ENCODE measurements at regions not wholly inside any gene's neighbourhood (a gene's known extent, or its start where the extent isn't known, plus 50 kb on each side); places are given as distances from the start of the nearest gene placed in this dataset.
"Not testable (repeated sequence)": the region's sequence is repeated elsewhere in the genome, so short reads cannot be mapped to it uniquely, and the experiment has no call there.

DNA sequence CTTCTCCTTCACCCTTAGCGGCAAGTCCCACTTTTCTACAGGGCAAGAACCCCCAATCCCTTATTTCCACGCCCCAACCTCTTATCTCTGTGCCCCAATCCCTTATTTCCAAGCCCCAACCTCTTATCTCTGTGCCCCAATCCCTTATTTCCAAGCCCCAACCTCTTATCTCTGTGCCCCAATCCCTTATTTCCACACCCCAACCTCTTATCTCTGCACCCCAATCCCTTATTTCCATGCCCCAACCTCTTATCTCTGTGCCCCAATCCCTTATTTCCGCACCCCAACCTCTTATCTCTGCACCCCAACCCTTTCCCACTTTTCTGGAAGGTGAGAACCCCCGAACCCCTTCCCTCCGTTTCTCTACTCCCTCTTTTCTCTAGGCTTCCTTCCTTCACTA, 116.1 kb upstream of the GJE1 start:
- intact Hi-C loops (cut with DNase I); DNase-seq: not testable (repeated sequence)

- DNase-seq; intact Hi-C loops (cut with DNase I): not testable (repeated sequence)
These were observed 117.3 kb upstream of the GJE1 start for GRCh38 chr6:142015463-142015862.

DNA sequence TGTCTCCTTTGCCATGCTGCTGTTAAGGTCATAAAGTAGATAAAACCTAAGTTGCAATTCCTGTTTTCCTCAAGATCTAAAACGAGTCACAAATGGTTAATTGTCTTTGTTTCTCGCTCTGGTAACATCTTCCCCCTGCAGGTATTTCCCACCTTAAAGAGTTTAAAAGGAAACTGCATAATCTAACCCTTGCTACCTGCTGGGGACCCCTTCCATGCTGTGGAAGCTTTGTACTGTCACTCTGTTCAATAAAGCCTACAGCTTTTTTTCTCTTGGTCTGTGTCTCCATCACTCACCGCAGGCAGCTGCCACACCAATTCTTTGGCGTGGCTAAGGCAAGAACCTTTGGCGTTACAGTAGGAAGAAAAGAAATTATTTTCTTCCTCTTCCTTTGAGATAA, 117.7 kb upstream of the GJE1 start:
- intact Hi-C loops (cut with DNase I): no loop called here

GRCh38 chr6:142014515-142014914, 118.2 kb upstream of the GJE1 start:
- intact Hi-C loops (cut with DNase I): no loop called here
- DNase-seq: no peak

More for the DNA sequence above, 117.7 kb upstream of the GJE1 start:
- DNase-seq: no peak

GRCh38 chr6:142013875-142014495, 118.7 kb upstream of the GJE1 start:
- no peak for DNase-seq
- intact Hi-C loops (cut with DNase I): no loop called here

- intact Hi-C loops (cut with DNase I): no loop called here
- no peak for DNase-seq
These were observed 119.4 kb upstream of the GJE1 start for GRCh38 chr6:142013287-142013686.

GRCh38 chr6:142011775-142012174, 121.0 kb upstream of the GJE1 start:
- DNase-seq: no peak
- intact Hi-C loops (cut with DNase I): no loop called here

- no peak for DNase-seq
- intact Hi-C loops (cut with DNase I): no loop called here
These were observed 121.6 kb upstream of the GJE1 start for GRCh38 chr6:142011156-142011555.

DNA sequence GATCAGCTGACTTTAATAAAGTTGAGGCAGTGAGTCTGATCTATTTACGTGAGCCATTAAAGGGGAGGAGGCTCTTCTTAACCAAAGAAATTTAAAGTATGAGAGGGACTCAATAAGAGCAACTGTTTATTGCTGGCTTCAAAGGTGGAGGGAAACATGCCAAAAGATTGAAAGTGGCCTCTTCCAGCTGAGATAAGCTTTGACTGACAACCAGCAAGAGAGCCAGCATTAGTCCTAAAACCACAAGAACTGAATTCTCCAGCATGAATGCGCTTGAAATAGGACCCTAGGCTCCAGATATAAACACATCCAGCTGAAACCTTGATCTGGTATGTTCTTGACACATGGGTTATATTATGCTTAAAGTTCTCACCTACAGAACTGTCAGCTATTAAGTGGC, 123.1 kb upstream of the GJE1 start:
- no peak for DNase-seq
- intact Hi-C loops (cut with DNase I): no loop called here

- no peak for DNase-seq
- intact Hi-C loops (cut with DNase I): no loop called here
These were observed 123.9 kb upstream of the GJE1 start for GRCh38 chr6:142008781-142009180.

- intact Hi-C loops (cut with DNase I): no loop called here
- no peak for DNase-seq
These were observed 124.5 kb upstream of the GJE1 start for GRCh38 chr6:142008016-142008735.

- intact Hi-C loops (cut with DNase I): no loop called here
- no peak for DNase-seq
These were observed 127.7 kb upstream of the GJE1 start for GRCh38 chr6:142005021-142005420.

GRCh38 chr6:142002825-142003405, 129.8 kb upstream of the GJE1 start:
- intact Hi-C loops (cut with DNase I): no loop called here
- no peak for DNase-seq

GRCh38 chr6:141996823-141997222, 135.9 kb upstream of the GJE1 start:
- intact Hi-C loops (cut with DNase I): no loop called here
- no peak for DNase-seq

DNA sequence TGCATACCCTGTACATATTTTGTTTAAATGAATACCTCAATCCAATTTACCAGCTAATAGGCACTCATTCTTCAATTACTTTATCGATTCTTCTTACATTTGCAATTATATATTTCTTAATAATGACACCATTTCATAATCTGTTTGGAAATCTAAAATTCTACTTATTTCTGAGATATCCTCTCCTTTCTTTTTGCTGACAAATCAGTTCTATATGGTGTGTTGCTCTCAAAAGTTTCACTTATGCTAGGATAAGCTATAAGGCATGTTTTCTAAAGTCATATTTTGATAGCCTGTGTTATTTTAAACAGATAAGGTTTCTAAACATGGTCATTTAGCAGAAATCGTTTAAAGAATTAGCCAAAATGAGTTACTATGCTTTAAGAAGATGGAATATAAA, 140.6 kb upstream of the GJE1 start:
- intact Hi-C loops (cut with DNase I): loop anchor here (5.0 kb wide), 1 partner anchor 120 kb away; no protein-coding TSS in a partner anchor
- DNase-seq: no peak

DNA sequence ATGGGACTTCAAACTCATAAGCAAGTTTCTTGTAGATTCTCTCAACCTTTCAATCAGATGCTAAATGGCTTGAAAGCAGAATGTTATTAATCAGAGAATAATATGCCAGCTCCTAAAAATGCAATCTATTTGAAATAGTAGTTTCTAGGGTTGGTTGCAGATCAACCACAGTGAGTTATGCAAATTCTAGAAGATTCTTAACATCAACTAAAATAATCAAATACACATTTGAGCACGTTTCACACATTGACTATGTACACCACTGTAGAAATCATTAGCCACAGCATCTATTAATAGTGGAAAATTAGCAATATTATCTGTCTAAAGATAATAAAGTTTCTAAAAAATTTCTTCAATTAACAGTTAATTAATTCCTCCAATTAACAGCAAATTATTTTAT, 141.9 kb upstream of the GJE1 start:
- intact Hi-C loops (cut with DNase I): loop anchor here (5.0 kb wide), 1 partner anchor 121 kb away; no protein-coding TSS in a partner anchor
- DNase-seq: no peak

- intact Hi-C loops (cut with DNase I): no loop called here
- DNase-seq: no peak
These were observed 143.1 kb upstream of the GJE1 start for GRCh38 chr6:141989706-141989959.

DNA sequence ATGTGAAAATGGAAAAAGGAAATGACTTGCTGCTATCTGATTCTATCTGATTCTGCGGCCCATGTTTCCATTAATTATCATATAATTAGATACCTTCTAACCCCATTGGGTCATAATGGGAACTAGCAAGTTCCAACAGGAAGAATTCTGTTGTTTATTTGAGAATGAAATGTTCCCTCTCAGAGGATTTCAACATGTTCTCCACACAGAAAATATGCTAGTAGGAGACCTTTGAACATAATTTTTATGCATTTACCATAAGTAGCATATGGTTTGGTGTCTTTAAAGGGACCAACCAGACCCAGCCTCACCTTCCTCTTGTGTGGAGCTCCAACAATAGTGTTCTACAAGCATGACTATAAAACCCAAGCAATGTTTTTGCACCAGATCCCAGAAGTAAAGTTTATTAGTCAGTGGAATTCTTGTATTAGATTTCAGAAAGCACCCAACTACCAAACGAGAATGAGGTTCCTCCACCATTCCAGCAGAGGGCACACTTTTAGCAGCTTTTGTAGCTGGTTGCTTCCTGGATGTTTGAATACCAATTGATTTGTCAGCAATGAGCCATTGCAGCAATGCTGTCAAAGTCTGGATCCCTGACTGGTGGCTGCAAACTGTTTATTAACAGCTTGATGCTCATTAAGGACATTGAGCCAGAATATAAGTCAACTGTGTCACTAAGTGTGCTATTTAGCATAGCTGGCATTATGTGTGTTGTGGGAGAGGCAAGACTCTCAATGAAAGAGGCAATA, 143.6 kb upstream of the GJE1 start:
- intact Hi-C loops (cut with DNase I): no loop called here
- DNase-seq: peak in 1 of 10 donors; percentile 10

GRCh38 chr6:141988327-141988726, 144.4 kb upstream of the GJE1 start:
- intact Hi-C loops (cut with DNase I): no loop called here
- DNase-seq: no peak

DNA sequence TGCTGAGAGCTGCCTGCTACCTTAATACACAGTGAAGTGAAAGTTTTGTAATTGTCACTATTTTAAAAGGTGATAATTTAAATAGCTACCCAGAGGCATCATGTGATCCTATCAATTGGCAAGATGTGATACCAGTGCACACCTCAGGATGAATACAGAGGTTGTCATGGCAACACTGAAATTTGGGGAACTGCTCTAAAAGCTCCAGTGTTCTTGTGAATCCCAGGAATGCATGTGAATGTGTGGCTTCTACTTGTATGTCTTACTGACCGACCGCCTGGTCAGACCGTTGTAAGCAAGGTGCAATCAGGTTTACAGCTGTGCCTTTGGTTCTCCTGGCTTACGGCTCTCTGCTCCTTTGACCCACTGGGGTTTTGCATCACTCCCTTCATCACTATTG, 146.3 kb upstream of the GJE1 start:
- peak in 1 of 10 donors; percentile 33 for DNase-seq
- intact Hi-C loops (cut with DNase I): no loop called here

DNA sequence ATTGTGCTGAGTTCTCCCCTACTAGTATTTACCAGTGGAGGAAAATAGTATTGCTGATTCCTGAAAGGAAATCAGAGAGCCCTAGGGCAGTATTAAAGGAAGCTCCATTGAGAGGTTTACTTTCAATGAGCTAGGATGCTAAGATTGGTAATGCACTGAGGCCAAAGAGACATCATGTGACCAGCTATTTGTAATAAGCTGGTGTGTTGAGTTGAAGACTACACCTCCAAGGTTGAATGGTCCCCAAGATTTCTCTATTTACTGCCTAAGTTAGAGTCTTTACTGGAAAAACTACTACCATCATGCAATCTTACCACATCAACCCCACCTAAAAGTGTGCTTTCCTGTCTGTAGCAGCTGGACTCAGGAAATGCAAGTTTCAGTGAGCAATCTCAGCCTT, 151.5 kb upstream of the GJE1 start:
- intact Hi-C loops (cut with DNase I): no loop called here
- no peak for DNase-seq

DNA sequence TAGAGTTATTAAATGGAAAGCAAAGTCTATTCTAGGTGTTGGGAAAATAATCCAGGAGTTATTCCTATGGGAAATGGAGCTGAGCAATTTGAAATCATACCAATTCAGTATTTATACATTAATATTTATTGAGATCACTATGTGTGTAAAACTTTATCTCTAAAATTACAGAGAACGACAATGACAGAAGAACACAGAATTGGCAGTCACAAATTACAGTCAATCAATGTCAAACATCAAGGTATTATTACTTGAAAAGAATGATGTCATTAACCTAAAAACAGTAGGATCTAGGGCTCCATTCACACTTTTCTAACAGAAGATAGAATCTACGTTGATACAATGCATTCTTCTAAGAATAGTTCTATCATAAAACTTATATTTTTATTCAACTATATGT, 154.9 kb upstream of the GJE1 start:
- intact Hi-C loops (cut with DNase I): no loop called here

More for the DNA sequence above, 154.9 kb upstream of the GJE1 start:
- DNase-seq: no peak

All from posterior cingulate gyrus (tissue), 11 donors.